ENCODE measurements at regions not wholly inside any gene's neighbourhood (a gene's known extent, or its start where the extent isn't known, plus 50 kb on each side); places are given as distances from the start of the nearest gene placed in this dataset.

GRCh38 chr18:75805265-75805664 is 377.8 kb upstream of the SMIM21 start:
- TF ChIP-seq POLR2A (IDR thresholded peaks at IDR 0.05; ENCODE audit: low read length) (no peak), GATA1 (IDR thresholded peaks at IDR 0.05; ENCODE audit: low read depth, low read length) (no peak)
